Endothelial cell of umbilical vein (primary cell): ENCODE measurements at regions not wholly inside any gene's neighbourhood (a gene's known extent, or its start where the extent isn't known, plus 50 kb on each side); places are given as distances from the start of the nearest gene placed in this dataset.

Experiments
- BruUV-seq: library from RNA; stranded (reverse); fragments of 400-500 nt; replicated peaks from 2 replicates; lab custom pipeline; 2021; lab: Mats Ljungman, UMichigan
- CTCF ChIA-PET: fragments of 300-600, 350-600 bp; sonication (Branson Sonifier 250); formaldehyde crosslinking; loops from one replicate; lab custom pipeline; 2021; ENCODE audit warnings: antibody characterized with exemption, inconsistent platforms; lab: Charles Lee
- POLR2A ChIA-PET: fragments of 300-600, 350-600 bp; sonication (Branson Sonifier 250); formaldehyde crosslinking; loops from one replicate; lab custom pipeline; 2021; ENCODE audit warnings: antibody characterized with exemption, inconsistent platforms; lab: Charles Lee
- DNase-seq: peaks from one replicate; pipeline ENCODE4 v3.0.0-alpha.2; 2011; ENCODE audit warnings: low read depth, low spot score
- FAIRE-seq: peaks from 2 replicates; lab custom pipeline; 2011; peaks lifted over from hg19 to GRCh38; lab: Jason Lieb, UNC
- H2AFZ ChIP-seq: 2 replicates; pipeline ENCODE4 v1.6.0; 2012; ENCODE audit warnings: low read depth, low read length, control low read depth, inconsistent platforms
- H3K27ac ChIP-seq: 2 replicates; pipeline ENCODE4 v1.5.1; 2011; ENCODE audit warnings: low read depth, mild to moderate bottlenecking, control low read depth, low read length, moderate library complexity; ENCODE audit not compliant: insufficient read depth
- H3K27me3 ChIP-seq, 2 experiments: 2 replicates each; pipeline versions ENCODE4 v1.6.0 to v1.6.1; 2011; ENCODE audit warnings: low read length in 2 of 2, mixed read lengths in 1 of 2; ENCODE audit not compliant: control insufficient read depth in 2 of 2, insufficient read depth in 2 of 2
- H3K36me3 ChIP-seq, 2 experiments: 2 replicates in 1 of 2; 3 replicates in 1 of 2; pipeline ENCODE4 v1.5.1; 2011; ENCODE audit warnings: low read length in 2 of 2, mild to moderate bottlenecking in 1 of 2, moderate library complexity in 1 of 2; ENCODE audit not compliant: control insufficient read depth in 2 of 2, insufficient read depth in 2 of 2; ENCODE audit errors: extremely low read depth in 1 of 2
- H3K4me1 ChIP-seq: 3 replicates; pipeline ENCODE4 v1.5.1; 2011; ENCODE audit warnings: mild to moderate bottlenecking, low read length; ENCODE audit not compliant: control insufficient read depth, insufficient read depth; ENCODE audit errors: extremely low read depth
- H3K4me2 ChIP-seq: 2 replicates; pipeline ENCODE4 v1.6.1; 2011; ENCODE audit warnings: low read length, control low read depth, mixed read lengths; ENCODE audit not compliant: insufficient read depth
- H3K4me3 ChIP-seq, 3 experiments: fragments of 200-600 bp in 1 of 3; sonication (generic), shearing (Covaris generic) in 1 of 3; replicated peaks in 1 of 3; 2 replicates each; pipeline ENCODE4 v1.5.1; 2011 to 2016; ENCODE audit warnings: control low read depth in 3 of 3, low read length in 3 of 3, mild to moderate bottlenecking in 2 of 3, inconsistent platforms in 1 of 3, low read depth in 1 of 3, moderate library complexity in 1 of 3; ENCODE audit not compliant: insufficient read depth in 1 of 3
- H3K79me2 ChIP-seq: 2 replicates; pipeline ENCODE4 v1.6.0; 2012; ENCODE audit warnings: low read length, inconsistent platforms; ENCODE audit not compliant: control insufficient read depth, insufficient read depth
- H3K9ac ChIP-seq: replicated peaks from 2 replicates; pipeline ENCODE3; 2011; ENCODE audit warnings: low read length, control low read depth; ENCODE audit not compliant: insufficient read depth; ENCODE audit errors: extremely low read depth
- H3K9me1 ChIP-seq: replicated peaks from 3 replicates; pipeline ENCODE4 v1.6.0; 2011; ENCODE audit warnings: mild to moderate bottlenecking, low read length; ENCODE audit not compliant: control insufficient read depth, insufficient read depth; ENCODE audit errors: extremely low read depth
- H3K9me3 ChIP-seq: replicated peaks from 2 replicates; pipeline ENCODE4 v1.5.1; 2012; ENCODE audit warnings: low read length, inconsistent platforms; ENCODE audit not compliant: control insufficient read depth, insufficient read depth
- H4K20me1 ChIP-seq: replicated peaks from 2 replicates; pipeline ENCODE3; 2011; ENCODE audit warnings: mild to moderate bottlenecking, low read length; ENCODE audit not compliant: control insufficient read depth, insufficient read depth; ENCODE audit errors: extremely low read depth
- CTCF ChIP-seq, 2 donors: IDR thresholded peaks; 1 replicate in 1 of 2; 2 replicates in 1 of 2; pipeline ENCODE4 v1.5.1; 2011; ENCODE audit warnings: low read length in 2 of 2, mild to moderate bottlenecking in 2 of 2, moderate library complexity in 2 of 2, control low read depth in 1 of 2, inconsistent platforms in 1 of 2, low read depth in 1 of 2; ENCODE audit not compliant: insufficient read depth in 1 of 2; ENCODE audit errors: extremely low read depth in 1 of 2
- EZH2 ChIP-seq: IDR thresholded peaks from 2 replicates; pipeline ENCODE4 v1.6.1; 2012; ENCODE audit warnings: borderline replicate concordance, low read depth, mild to moderate bottlenecking, moderate library complexity, low read length, inconsistent platforms; ENCODE audit not compliant: severe bottlenecking
- FOS ChIP-seq: IDR thresholded peaks from 2 replicates; pipeline ENCODE4 v1.6.1; 2011; ENCODE audit warnings: mild to moderate bottlenecking, low read length, moderate library complexity, borderline replicate concordance; ENCODE audit not compliant: insufficient read depth
- GATA2 ChIP-seq: IDR thresholded peaks from 2 replicates; pipeline ENCODE4 v1.7.0; 2011; ENCODE audit warnings: low read depth, mild to moderate bottlenecking, moderate library complexity, mixed read lengths, low read length; ENCODE audit not compliant: insufficient read length, insufficient read depth
- JUN ChIP-seq: IDR thresholded peaks from 2 replicates; pipeline ENCODE4 v1.6.1; 2011; ENCODE audit warnings: borderline replicate concordance, low read depth; ENCODE audit not compliant: insufficient read length, insufficient read depth
- MAX ChIP-seq: IDR thresholded peaks from 2 replicates; pipeline ENCODE4 v1.6.1; 2011; ENCODE audit not compliant: insufficient read depth, insufficient read length
- MYC ChIP-seq: IDR thresholded peaks from one replicate; pipeline ENCODE4 v1.6.1; 2011; ENCODE audit warnings: mild to moderate bottlenecking, low read depth, low read length
- POLR2A ChIP-seq: IDR thresholded peaks from 2 replicates; pipeline ENCODE4 v1.6.1; 2012; ENCODE audit warnings: low read depth, mild to moderate bottlenecking, control low read depth, low read length
- POLR2AphosphoS5 ChIP-seq: IDR thresholded peaks from 2 replicates; pipeline ENCODE4 v1.6.1; 2012; ENCODE audit warnings: low read depth, mild to moderate bottlenecking, control low read depth, low read length, moderate library complexity; ENCODE audit not compliant: insufficient read depth
- dilution Hi-C: fragments of 300-500 bp; cut with MboI; formaldehyde crosslinking; loops from one replicate; pipeline ENCODE4 v1.15.0; 2019; ENCODE audit warnings: low sequenced_read_pairs; ENCODE audit not compliant: extremely low pct_ligation_motif_present
- intact Hi-C: fragments of 100-400 bp; cut with micrococcal nuclease; formaldehyde crosslinking; loops from one replicate; pipeline ENCODE4 v1.10.0; 2022

GRCh38 chr3:128569756-128570155 is 76.8 kb upstream of the GATA2 start:
- Histone ChIP-seq H3K79me2 (no peaks in the 10 kb centered on the region), H3K4me2 (no peak overlapping the region), H3K4me1 (peaks cover 22% of the 10 kb centered on the region), H3K9me1 (no peaks in the 10 kb centered on the region), H4K20me1 (no peaks in the 10 kb centered on the region), H3K9me3 (no peaks in the 10 kb centered on the region), H3K9ac (no peak overlapping the region), H3K27me3 (peaks cover 12 to 34% of the 10 kb centered on the region in 2 experiments), H3K27ac (no peak overlapping the region), H3K36me3 (no peaks in the 10 kb centered on the region), H2AFZ (no peak overlapping the region), H3K4me3 (no peak overlapping the region)
- no TSS peak for BruUV-seq
- FAIRE-seq = no peak
- no peak for DNase-seq
- ChIA-PET POLR2A (no interaction called here), CTCF (interaction anchor here (1.3 kb wide), 1 partner anchor 15 kb away, joined by 3 read pairs; no protein-coding TSS in a partner anchor)
- no peak for TF ChIP-seq JUN
- no peak for TF ChIP-seq CTCF (IDR thresholded peaks at IDR 0.05; ENCODE audit: extremely low read depth in 1 of 2, insufficient read depth in 1 of 2, low read depth in 1 of 2, low read length in 2 of 2)
- TF ChIP-seq FOS = no peak
- no peak for TF ChIP-seq MAX
- no peak for TF ChIP-seq EZH2
- no peak for TF ChIP-seq POLR2A
- no peak for TF ChIP-seq POLR2AphosphoS5
- no peak for TF ChIP-seq GATA2
- TF ChIP-seq MYC = no peak
- dilution Hi-C loops (no loop called here), intact Hi-C loops (no loop called here)
